H1 (cell line): ENCODE measurements at regions not wholly inside any gene's neighbourhood (a gene's known extent, or its start where the extent isn't known, plus 50 kb on each side); places are given as distances from the start of the nearest gene placed in this dataset.

Experiments
- CTCF ChIA-PET: fragments of 300-600 bp; sonication (Branson Sonifier 250); formaldehyde crosslinking; loops from one replicate; lab custom pipeline; 2021; ENCODE audit not compliant: partially characterized antibody; lab: Charles Lee
- POLR2A ChIA-PET: fragments of 300-600 bp; sonication (Branson Sonifier 250); formaldehyde crosslinking; loops from one replicate; lab custom pipeline; 2021; ENCODE audit warnings: inconsistent platforms; ENCODE audit not compliant: partially characterized antibody; lab: Charles Lee
- DNase-seq, 2 experiments: peaks; one replicate each; pipeline versions ENCODE4 v3.0.0 to v3.0.0-alpha.2; 2010 to 2022; ENCODE audit warnings: low spot score in 2 of 2, low read depth in 1 of 2, mixed read lengths in 1 of 2
- FAIRE-seq: peaks from 2 replicates; lab custom pipeline; 2011; peaks lifted over from hg19 to GRCh38; lab: Jason Lieb, UNC
- H2AFZ ChIP-seq: 2 replicates; pipeline ENCODE4 v1.8.1; 2012; ENCODE audit warnings: low read length, inconsistent platforms
- H2AK5ac ChIP-seq: 2 replicates; pipeline ENCODE4 v1.6.1; 2013; ENCODE audit warnings: low read depth, low read length
- H2BK120ac ChIP-seq: replicated peaks from 2 replicates; pipeline ENCODE3; 2013; ENCODE audit warnings: low read depth, low read length, inconsistent platforms
- H2BK12ac ChIP-seq: 2 replicates; pipeline ENCODE4 v1.6.1; 2013; ENCODE audit warnings: low read depth, low read length
- H2BK15ac ChIP-seq: 2 replicates; pipeline ENCODE4 v1.6.1; 2013; ENCODE audit warnings: low read length
- H2BK20ac ChIP-seq: 2 replicates; pipeline ENCODE4 v1.6.1; 2013; ENCODE audit warnings: low read length
- H2BK5ac ChIP-seq: 2 replicates; pipeline ENCODE4 v1.6.1; 2013; ENCODE audit warnings: low read depth, low read length
- H3K14ac ChIP-seq: 2 replicates; pipeline ENCODE4 v1.6.1; 2013; ENCODE audit warnings: inconsistent platforms; ENCODE audit not compliant: insufficient read length
- H3K18ac ChIP-seq: 2 replicates; pipeline ENCODE4 v1.6.1; 2013; ENCODE audit warnings: low read length; ENCODE audit errors: extremely low read depth
- H3K23ac ChIP-seq: 2 replicates; pipeline ENCODE4 v1.6.1; 2013; ENCODE audit warnings: inconsistent platforms; ENCODE audit not compliant: insufficient read length
- H3K23me2 ChIP-seq: 2 replicates; pipeline ENCODE4 v1.6.1; 2013; ENCODE audit warnings: low read depth, low read length
- H3K27ac ChIP-seq: 2 replicates; pipeline ENCODE4 v1.6.1; 2011; ENCODE audit warnings: low read depth, low read length, inconsistent platforms
- H3K27me3 ChIP-seq, 4 experiments: replicated peaks in 1 of 4; 1 replicate in 1 of 4; 2 replicates in 3 of 4; pipeline versions ENCODE4 v1.6.1 to v1.8.1; 2011 to 2013; ENCODE audit warnings: low read length in 3 of 4, mild to moderate bottlenecking in 3 of 4, inconsistent platforms in 2 of 4, mixed read lengths in 2 of 4, moderate library complexity in 1 of 4; ENCODE audit not compliant: control insufficient read depth in 3 of 4, insufficient read depth in 3 of 4; ENCODE audit errors: extremely low read depth in 1 of 4
- H3K36me3 ChIP-seq, 4 experiments: 2 replicates each; pipeline versions ENCODE4 v1.6.1 to v1.8.1; 2011 to 2013; ENCODE audit warnings: mild to moderate bottlenecking in 4 of 4, low read length in 3 of 4, moderate library complexity in 2 of 4, control low read depth in 1 of 4, inconsistent platforms in 1 of 4; ENCODE audit not compliant: insufficient read depth in 4 of 4, control insufficient read depth in 2 of 4
- H3K4ac ChIP-seq: replicated peaks from 2 replicates; pipeline ENCODE3; 2013; ENCODE audit warnings: low read length, low read depth, mixed read lengths, inconsistent platforms; ENCODE audit not compliant: insufficient read length
- H3K4me1 ChIP-seq, 4 experiments: replicated peaks in 1 of 4; 1 replicate in 1 of 4; 2 replicates in 3 of 4; pipeline versions ENCODE4 v1.6.1 to v1.8.1; 2011 to 2013; ENCODE audit warnings: low read length in 3 of 4, inconsistent platforms in 2 of 4, mixed read lengths in 1 of 4; ENCODE audit not compliant: insufficient read depth in 4 of 4, control insufficient read depth in 3 of 4
- H3K4me2 ChIP-seq, 2 experiments: 2 replicates each; pipeline versions ENCODE4 v1.6.1 to v1.8.1; 2011 to 2013; ENCODE audit warnings: low read depth in 2 of 2, low read length in 2 of 2, control low read depth in 1 of 2, inconsistent platforms in 1 of 2, mild to moderate bottlenecking in 1 of 2; ENCODE audit not compliant: insufficient read depth in 1 of 2
- H3K4me3 ChIP-seq, 4 experiments: fragments of 200-600, 300-600 bp in 1 of 4; sonication (generic), shearing (Covaris generic), sonication (Bioruptor Twin) in 1 of 4; 2 replicates each; pipeline versions ENCODE4 v1.5.1 to v1.8.1; 2011 to 2016; ENCODE audit warnings: low read length in 4 of 4, low read depth in 3 of 4, control low read depth in 2 of 4, inconsistent platforms in 2 of 4, mild to moderate bottlenecking in 2 of 4, mixed read lengths in 1 of 4, moderate library complexity in 1 of 4; ENCODE audit not compliant: insufficient read depth in 2 of 4; ENCODE audit errors: extremely low read depth in 1 of 4
- H3K56ac ChIP-seq: replicated peaks from 2 replicates; pipeline ENCODE3; 2013; ENCODE audit warnings: low read depth, mild to moderate bottlenecking, mixed read lengths, low read length, inconsistent platforms; ENCODE audit not compliant: insufficient read length
- H3K79me1 ChIP-seq: 2 replicates; pipeline ENCODE4 v1.6.1; 2013; ENCODE audit warnings: low read depth, low read length, control low read depth
- H3K79me2 ChIP-seq, 2 experiments: 2 replicates each; pipeline versions ENCODE4 v1.6.1 to v1.8.1; 2012 to 2013; ENCODE audit warnings: low read length in 2 of 2, mild to moderate bottlenecking in 2 of 2, inconsistent platforms in 1 of 2; ENCODE audit not compliant: insufficient read depth in 2 of 2, control insufficient read depth in 1 of 2
- H3K9ac ChIP-seq, 4 experiments: replicated peaks in 1 of 4; 1 replicate in 1 of 4; 2 replicates in 3 of 4; pipeline versions ENCODE4 v1.6.1 to v1.8.1; 2011 to 2013; ENCODE audit warnings: low read depth in 3 of 4, low read length in 3 of 4, control low read depth in 2 of 4, mild to moderate bottlenecking in 2 of 4, moderate library complexity in 2 of 4, inconsistent platforms in 1 of 4; ENCODE audit errors: extremely low read depth in 1 of 4
- H3K9me3 ChIP-seq, 2 experiments: 2 replicates each; pipeline versions ENCODE4 v1.6.1 to v1.8.1; 2012 to 2013; ENCODE audit warnings: mild to moderate bottlenecking in 2 of 2, moderate library complexity in 2 of 2, control low read depth in 1 of 2, inconsistent platforms in 1 of 2, low read depth in 1 of 2, low read length in 1 of 2, mixed read lengths in 1 of 2; ENCODE audit not compliant: insufficient read depth in 2 of 2
- H4K20me1 ChIP-seq, 2 experiments: replicated peaks in 1 of 2; 2 replicates each; pipeline versions ENCODE3 to v1.8.1; 2011 to 2013; ENCODE audit warnings: inconsistent platforms in 2 of 2, low read length in 2 of 2, mild to moderate bottlenecking in 1 of 2; ENCODE audit not compliant: insufficient read depth in 2 of 2, control insufficient read depth in 1 of 2
- H4K5ac ChIP-seq: 2 replicates; pipeline ENCODE4 v1.6.1; 2013; ENCODE audit warnings: low read length, low read depth, mixed read lengths, inconsistent platforms; ENCODE audit not compliant: insufficient read length
- H4K8ac ChIP-seq: 2 replicates; pipeline ENCODE4 v1.8.0; 2013; ENCODE audit warnings: mild to moderate bottlenecking, moderate library complexity, low read length, inconsistent platforms; ENCODE audit not compliant: insufficient read depth; ENCODE audit errors: extremely low read depth
- H4K91ac ChIP-seq: replicated peaks from 2 replicates; pipeline ENCODE3; 2013; ENCODE audit warnings: low read length, mixed read lengths, inconsistent platforms; ENCODE audit not compliant: insufficient read length
- BACH1 ChIP-seq: IDR thresholded peaks from 2 replicates; pipeline ENCODE4 v1.6.1; 2012; ENCODE audit warnings: low read length, improper control_type of control experiment
- CBX8 ChIP-seq: fragments of 300-800, 300-1000 bp; sonication (generic); IDR thresholded peaks from 2 replicates; pipeline ENCODE4 v1.7.1; 2016; ENCODE audit warnings: low read depth, low read length, borderline replicate concordance
- CEBPB ChIP-seq: IDR thresholded peaks from 2 replicates; pipeline ENCODE4 v1.6.1; 2012; ENCODE audit warnings: low read depth, low read length
- EZH2 ChIP-seq: fragments of 200-600 bp; sonication (generic); IDR thresholded peaks from 2 replicates; pipeline ENCODE4 v1.7.1; 2012; ENCODE audit warnings: low read depth, mild to moderate bottlenecking, moderate library complexity, low read length, inconsistent platforms; ENCODE audit not compliant: severe bottlenecking
- GTF2F1 ChIP-seq: IDR thresholded peaks from 2 replicates; pipeline ENCODE4 v1.6.1; 2012; ENCODE audit warnings: low read depth, low read length, improper control_type of control experiment, borderline replicate concordance
- HDAC2 ChIP-seq, 2 experiments: fragments of 300-600 bp in 1 of 2; sonication (generic) in 1 of 2; IDR thresholded peaks; 2 replicates each; pipeline ENCODE4 v1.6.1; 2011 to 2012; ENCODE audit warnings: low read depth in 2 of 2, low read length in 2 of 2, mild to moderate bottlenecking in 2 of 2, moderate library complexity in 2 of 2, borderline replicate concordance in 1 of 2, inconsistent platforms in 1 of 2
- HDAC6 ChIP-seq: IDR thresholded peaks from one replicate; pipeline ENCODE4 v1.7.1; 2012; ENCODE audit warnings: low read depth, mild to moderate bottlenecking, inconsistent platforms, low read length, moderate library complexity
- KDM1A ChIP-seq: fragments of 200-600, 300-600 bp; sonication (generic); IDR thresholded peaks from 2 replicates; pipeline ENCODE4 v1.7.1; 2016; ENCODE audit warnings: mild to moderate bottlenecking, low read length, borderline replicate concordance
- RFX5 ChIP-seq: IDR thresholded peaks from 2 replicates; pipeline ENCODE4 v1.6.1; 2011; ENCODE audit warnings: low read depth, low read length, improper control_type of control experiment, borderline replicate concordance
- SP1 ChIP-seq: IDR thresholded peaks from 2 replicates; pipeline ENCODE4 v1.6.1; 2011; ENCODE audit warnings: low read depth, low read length
- TBP ChIP-seq: IDR thresholded peaks from 2 replicates; pipeline ENCODE4 v1.6.1; 2011; ENCODE audit warnings: low read depth, low read length, improper control_type of control experiment
- WGBS, 2 experiments: shearing (Covaris generic) in 1 of 2; methylation state at CpG; one replicate each; pipeline versions ENCODE4 v1.1.6 to v1.1.7; 2013 to 2015; ENCODE audit warnings: low lambda C conversion rate in 2 of 2, mixed read lengths in 2 of 2, inconsistent platforms in 1 of 2, low coverage in 1 of 2, missing lambda C conversion rate in 1 of 2; ENCODE audit not compliant: insufficient replicate concordance in 2 of 2, insufficient coverage in 1 of 2, insufficient read length in 1 of 2; ENCODE audit errors: extremely low coverage in 1 of 2, missing lambda C conversion rate in 1 of 2; 5-methylcytosine and 5-hydroxymethylcytosine counted together
- TF ChIP-seq, protein P1 (sequence below): IDR thresholded peaks from 2 replicates; pipeline ENCODE4 v1.6.1; 2011; ENCODE audit warnings: low read length, improper control_type of control experiment
- TF ChIP-seq, protein P2 (sequence below): IDR thresholded peaks from 2 replicates; pipeline ENCODE4 v1.6.1; 2012; ENCODE audit warnings: inconsistent platforms

DNA sequence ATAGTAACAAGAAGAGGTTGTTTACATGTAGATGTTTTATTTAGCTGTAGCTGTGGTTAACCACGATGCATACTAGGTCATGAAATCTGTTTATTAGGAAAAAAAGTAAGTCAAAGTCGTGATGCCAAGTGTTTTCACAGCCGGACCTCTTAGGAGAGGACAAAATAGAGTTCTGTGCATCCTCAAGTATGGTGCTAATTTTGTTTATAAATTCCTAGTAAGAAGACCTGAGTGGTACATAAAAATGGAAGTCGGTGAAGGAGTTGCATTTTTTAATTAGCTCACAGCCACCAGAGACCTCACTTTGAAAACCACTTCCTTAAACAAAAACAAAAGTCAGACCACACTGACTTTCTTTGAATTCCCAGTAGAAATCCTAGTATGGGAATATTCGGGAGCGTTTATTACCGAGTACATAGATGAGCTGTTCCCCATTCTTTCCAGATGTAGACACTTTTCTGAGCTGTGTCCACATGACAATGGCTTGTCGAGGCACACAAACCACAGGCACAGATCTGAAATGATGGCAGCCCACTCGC, 143.6 kb upstream of the UBE2E1 start:
- no peak overlapping the region for H3K4me2 ChIP-seq
- H2AK5ac ChIP-seq, result no peak overlapping the region
- no peak overlapping the region for H3K9ac ChIP-seq
- H2BK15ac ChIP-seq, result no peak overlapping the region
- WGBS, 2 experiments, result 92% methylated on average over 9 of the region's 9 CpGs; no CpG with 5 or more reads in 1 of the 2 experiments
- no peak overlapping the region for H4K5ac ChIP-seq
- H2BK20ac ChIP-seq, result no peak overlapping the region
- H3K56ac ChIP-seq, result no peak overlapping the region
- no peaks in the 10 kb centered on the region for H3K27me3 ChIP-seq
- H3K36me3 ChIP-seq, result no peaks in the 10 kb centered on the region
- H3K18ac ChIP-seq, result no peak overlapping the region
- POLR2A ChIA-PET, result no interaction called here
- no peak overlapping the region for H2AFZ ChIP-seq
- no peak overlapping the region for H3K4me3 ChIP-seq
- no peak overlapping the region for H3K14ac ChIP-seq
- no peaks in the 10 kb centered on the region; the same call in 1 of the 2 replicates for H3K23me2 ChIP-seq
- H3K79me2 ChIP-seq, result no peaks in the 10 kb centered on the region
- H2BK120ac ChIP-seq, result no peak overlapping the region
- FAIRE-seq, result no peak
- H4K91ac ChIP-seq, result no peak overlapping the region
- no peak overlapping the region for H3K27ac ChIP-seq
- no peak overlapping the region for H2BK12ac ChIP-seq
- no peaks in the 10 kb centered on the region; the same call in 1 of the 2 replicates for H3K79me1 ChIP-seq
- H2BK5ac ChIP-seq, result no peak overlapping the region
- no peak overlapping the region for H3K23ac ChIP-seq
- H4K8ac ChIP-seq, result no peak overlapping the region
- CTCF ChIA-PET, result interaction anchor here (0.6 to 1.6 kb wide), 3 partner anchors 10 to 13 kb away, joined by 3 read pairs; no protein-coding TSS in a partner anchor
- H3K9me3 ChIP-seq, result no peaks in the 10 kb centered on the region
- no peaks in the 10 kb centered on the region for H4K20me1 ChIP-seq
- H3K4me1 ChIP-seq, result no peaks in the 10 kb centered on the region
- H3K4ac ChIP-seq, result no peak overlapping the region
- no peak for DNase-seq
- TF ChIP-seq HDAC2 (IDR thresholded peaks at IDR 0.05; ENCODE audit: borderline replicate concordance in 1 of 2, low read depth in 2 of 2, low read length in 2 of 2), result no peak
- TF ChIP-seq KDM1A, result no peak
- TF ChIP-seq, protein P1, sequence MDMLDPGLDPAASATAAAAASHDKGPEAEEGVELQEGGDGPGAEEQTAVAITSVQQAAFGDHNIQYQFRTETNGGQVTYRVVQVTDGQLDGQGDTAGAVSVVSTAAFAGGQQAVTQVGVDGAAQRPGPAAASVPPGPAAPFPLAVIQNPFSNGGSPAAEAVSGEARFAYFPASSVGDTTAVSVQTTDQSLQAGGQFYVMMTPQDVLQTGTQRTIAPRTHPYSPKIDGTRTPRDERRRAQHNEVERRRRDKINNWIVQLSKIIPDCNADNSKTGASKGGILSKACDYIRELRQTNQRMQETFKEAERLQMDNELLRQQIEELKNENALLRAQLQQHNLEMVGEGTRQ, result no peak
- TF ChIP-seq SP1, result no peak
- TF ChIP-seq TBP, result no peak
- TF ChIP-seq EZH2, result no peak
- TF ChIP-seq, protein P2, sequence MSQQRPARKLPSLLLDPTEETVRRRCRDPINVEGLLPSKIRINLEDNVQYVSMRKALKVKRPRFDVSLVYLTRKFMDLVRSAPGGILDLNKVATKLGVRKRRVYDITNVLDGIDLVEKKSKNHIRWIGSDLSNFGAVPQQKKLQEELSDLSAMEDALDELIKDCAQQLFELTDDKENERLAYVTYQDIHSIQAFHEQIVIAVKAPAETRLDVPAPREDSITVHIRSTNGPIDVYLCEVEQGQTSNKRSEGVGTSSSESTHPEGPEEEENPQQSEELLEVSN, result no peak
- no peak for TF ChIP-seq RFX5
- no peak for TF ChIP-seq GTF2F1
- no peak for TF ChIP-seq CBX8
- no peak for TF ChIP-seq BACH1
- TF ChIP-seq CEBPB, result no peak
- TF ChIP-seq HDAC6, result no peak
